ENCODE measurements at regions not wholly inside any gene's neighbourhood (a gene's known extent, or its start where the extent isn't known, plus 50 kb on each side); places are given as distances from the start of the nearest gene placed in this dataset.

- Histone ChIP-seq H3K4me1 (ENCODE audit: control insufficient read depth, insufficient read depth, low read length) (no peaks in the 10 kb centered on the region), H3K4me3 (ENCODE audit: low read depth in 2 of 2, low read length in 2 of 2) (no peak overlapping the region), H3K27me3 (ENCODE audit: control insufficient read depth, insufficient read depth, low read length) (no peaks in the 10 kb centered on the region), H3K36me3 (ENCODE audit: control insufficient read depth, insufficient read depth, low read length) (no peaks in the 10 kb centered on the region), H3K27ac (ENCODE audit: low read length) (no peak overlapping the region), H3K9me3 (ENCODE audit: control insufficient read depth, insufficient read depth, low read depth, low read length) (no peaks in the 10 kb centered on the region)
- CTCF ChIA-PET, result no interaction called here
- POLR2A ChIA-PET, result no interaction called here
- no peak for TF ChIP-seq SIN3A (IDR thresholded peaks at IDR 0.05; ENCODE audit: borderline replicate concordance, insufficient read depth, low read depth, low read length)
- TF ChIP-seq POLR2AphosphoS5 (IDR thresholded peaks at IDR 0.05; ENCODE audit: low read depth, low read length), result no peak
- TF ChIP-seq CTCF (IDR thresholded peaks at IDR 0.05), result no peak
- no peak for TF ChIP-seq TCF7L2 (IDR thresholded peaks at IDR 0.05; ENCODE audit: low read depth, low read length)
- no peak for TF ChIP-seq REST (IDR thresholded peaks at IDR 0.05; ENCODE audit: insufficient read depth in 1 of 2, low read depth in 2 of 2, low read length in 1 of 2)
- in situ Hi-C loops (cut with HindIII; ENCODE audit: low pct_unique_long_range_greater_than_20kb, low sequenced_read_pairs) (no loop called here), intact Hi-C loops (cut with micrococcal nuclease; ENCODE audit: unreplicated experiment) (no loop called here)
- DNase-seq (ENCODE audit: low read depth, low spot score) (no peak), ATAC-seq (no peak)
- BruUV-seq (replicated peaks), result no TSS peak
Measured at GRCh38 chr9:90975781-90976538, 174.3 kb downstream of the SYK start.

- H3K4me1 ChIP-seq (ENCODE audit: control insufficient read depth, insufficient read depth, low read length), result no peaks in the 10 kb centered on the region
- ATAC-seq, result no peak
- POLR2A ChIA-PET, result no interaction called here
- DNase-seq (ENCODE audit: low read depth, low spot score), result no peak
- H3K9me3 ChIP-seq (ENCODE audit: control insufficient read depth, insufficient read depth, low read depth, low read length), result no peaks in the 10 kb centered on the region
- no peak overlapping the region for H3K4me3 ChIP-seq (ENCODE audit: low read depth in 2 of 2, low read length in 2 of 2)
- H3K27me3 ChIP-seq (ENCODE audit: control insufficient read depth, insufficient read depth, low read length), result no peaks in the 10 kb centered on the region
- H3K27ac ChIP-seq (ENCODE audit: low read length), result no peak overlapping the region
- no TSS peak for BruUV-seq (replicated peaks)
- in situ Hi-C loops (cut with HindIII; ENCODE audit: low pct_unique_long_range_greater_than_20kb, low sequenced_read_pairs) (no loop called here), intact Hi-C loops (cut with micrococcal nuclease; ENCODE audit: unreplicated experiment) (no loop called here)
- TF ChIP-seq POLR2AphosphoS5 (IDR thresholded peaks at IDR 0.05; ENCODE audit: low read depth, low read length), result no peak
- TF ChIP-seq REST (IDR thresholded peaks at IDR 0.05; ENCODE audit: insufficient read depth in 1 of 2, low read depth in 2 of 2, low read length in 1 of 2), result no peak
- TF ChIP-seq SIN3A (IDR thresholded peaks at IDR 0.05; ENCODE audit: borderline replicate concordance, insufficient read depth, low read depth, low read length), result no peak
- TF ChIP-seq CTCF (IDR thresholded peaks at IDR 0.05), result no peak
- no peak for TF ChIP-seq TCF7L2 (IDR thresholded peaks at IDR 0.05; ENCODE audit: low read depth, low read length)
- H3K36me3 ChIP-seq (ENCODE audit: control insufficient read depth, insufficient read depth, low read length), result no peaks in the 10 kb centered on the region
- CTCF ChIA-PET, result no interaction called here
Measured at GRCh38 chr9:90979138-90979551, 177.5 kb downstream of the SYK start.
